NCI-H82 treated with DMSO at 0.1 percent for 48 hours (cell line): ENCODE measurements at regions not wholly inside any gene's neighbourhood (a gene's known extent, or its start where the extent isn't known, plus 50 kb on each side); places are given as distances from the start of the nearest gene placed in this dataset.

Experiments
- DNase-seq: peaks from one replicate; lab custom pipeline; 2025; ENCODE audit not compliant: unreplicated experiment; lab: John Stamatoyannopoulos, UW

GRCh38 chr6:117076076-117076475 is 189.3 kb upstream of the VGLL2 start:
- no peak for DNase-seq

GRCh38 chr6:117077300-117077699 is 188.1 kb upstream of the VGLL2 start:
- DNase-seq = no peak

GRCh38 chr6:117078624-117079023 is 186.7 kb upstream of the VGLL2 start:
- DNase-seq = no peak

GRCh38 chr6:117079951-117080350 is 185.4 kb upstream of the VGLL2 start:
- peak; percentile 7 for DNase-seq

GRCh38 chr6:117089604-117090003 is 175.8 kb upstream of the VGLL2 start:
- DNase-seq = no peak

GRCh38 chr6:117110146-117110545 is 155.2 kb upstream of the VGLL2 start:
- DNase-seq = no peak

GRCh38 chr6:117110737-117111136 is 154.6 kb upstream of the VGLL2 start:
- no peak for DNase-seq

- DNase-seq = no peak
These were observed 147.7 kb upstream of the VGLL2 start for GRCh38 chr6:117117652-117118051.

GRCh38 chr6:117118490-117118889 is 146.9 kb upstream of the VGLL2 start:
- DNase-seq = no peak

GRCh38 chr6:117126213-117126612 is 139.1 kb upstream of the VGLL2 start:
- DNase-seq = no peak

GRCh38 chr6:117128052-117128451 is 137.3 kb upstream of the VGLL2 start:
- no peak for DNase-seq

- DNase-seq = no peak
These were observed 135.2 kb upstream of the VGLL2 start for GRCh38 chr6:117130125-117130524.

GRCh38 chr6:117136702-117137101 is 128.7 kb upstream of the VGLL2 start:
- no peak for DNase-seq

- no peak for DNase-seq
These were observed 127.6 kb upstream of the VGLL2 start for GRCh38 chr6:117137711-117138110.

GRCh38 chr6:117138425-117138824 is 126.9 kb upstream of the VGLL2 start:
- DNase-seq = no peak

GRCh38 chr6:117138920-117139319 is 126.4 kb upstream of the VGLL2 start:
- DNase-seq = no peak

- DNase-seq = no peak
These were observed 123.2 kb upstream of the VGLL2 start for GRCh38 chr6:117142142-117142541.

GRCh38 chr6:117142995-117143394 is 122.4 kb upstream of the VGLL2 start:
- no peak for DNase-seq

- no peak for DNase-seq
These were observed 121.7 kb upstream of the VGLL2 start for GRCh38 chr6:117143647-117144046.

- DNase-seq = no peak
These were observed 119.4 kb upstream of the VGLL2 start for GRCh38 chr6:117145940-117146339.

GRCh38 chr6:117149324-117149723 is 116.0 kb upstream of the VGLL2 start:
- DNase-seq = no peak

GRCh38 chr6:117156741-117157140 is 108.6 kb upstream of the VGLL2 start:
- no peak for DNase-seq

- DNase-seq = no peak
These were observed 107.9 kb upstream of the VGLL2 start for GRCh38 chr6:117157448-117157847.

- no peak for DNase-seq
These were observed 99.4 kb upstream of the VGLL2 start for GRCh38 chr6:117165911-117166499.
